Endothelial cell of umbilical vein (primary cell): ENCODE measurements at regions not wholly inside any gene's neighbourhood (a gene's known extent, or its start where the extent isn't known, plus 50 kb on each side); places are given as distances from the start of the nearest gene placed in this dataset.

Experiments used
- BruUV-seq: library from RNA; stranded (reverse); fragments of 400-500 nt; replicated peaks from 2 replicates; lab custom pipeline; 2021; lab: Mats Ljungman, UMichigan
- CTCF ChIA-PET: fragments of 300-600, 350-600 bp; sonication (Branson Sonifier 250); formaldehyde crosslinking; loops from one replicate; lab custom pipeline; 2021; ENCODE audit warnings: antibody characterized with exemption, inconsistent platforms; lab: Charles Lee
- POLR2A ChIA-PET: fragments of 300-600, 350-600 bp; sonication (Branson Sonifier 250); formaldehyde crosslinking; loops from one replicate; lab custom pipeline; 2021; ENCODE audit warnings: antibody characterized with exemption, inconsistent platforms; lab: Charles Lee
- DNase-seq: peaks from one replicate; pipeline ENCODE4 v3.0.0-alpha.2; 2011; ENCODE audit warnings: low read depth, low spot score
- FAIRE-seq: peaks from 2 replicates; lab custom pipeline; 2011; peaks lifted over from hg19 to GRCh38; lab: Jason Lieb, UNC
- H2AFZ ChIP-seq: 2 replicates; pipeline ENCODE4 v1.6.0; 2012; ENCODE audit warnings: low read depth, low read length, control low read depth, inconsistent platforms
- H3K27ac ChIP-seq: 2 replicates; pipeline ENCODE4 v1.5.1; 2011; ENCODE audit warnings: low read depth, mild to moderate bottlenecking, control low read depth, low read length, moderate library complexity; ENCODE audit not compliant: insufficient read depth
- H3K27me3 ChIP-seq, 2 experiments: 2 replicates each; pipeline versions ENCODE4 v1.6.0 to v1.6.1; 2011; ENCODE audit warnings: low read length in 2 of 2, mixed read lengths in 1 of 2; ENCODE audit not compliant: control insufficient read depth in 2 of 2, insufficient read depth in 2 of 2
- H3K36me3 ChIP-seq, 2 experiments: 2 replicates in 1 of 2; 3 replicates in 1 of 2; pipeline ENCODE4 v1.5.1; 2011; ENCODE audit warnings: low read length in 2 of 2, mild to moderate bottlenecking in 1 of 2, moderate library complexity in 1 of 2; ENCODE audit not compliant: control insufficient read depth in 2 of 2, insufficient read depth in 2 of 2; ENCODE audit errors: extremely low read depth in 1 of 2
- H3K4me1 ChIP-seq: 3 replicates; pipeline ENCODE4 v1.5.1; 2011; ENCODE audit warnings: mild to moderate bottlenecking, low read length; ENCODE audit not compliant: control insufficient read depth, insufficient read depth; ENCODE audit errors: extremely low read depth
- H3K4me2 ChIP-seq: 2 replicates; pipeline ENCODE4 v1.6.1; 2011; ENCODE audit warnings: low read length, control low read depth, mixed read lengths; ENCODE audit not compliant: insufficient read depth
- H3K4me3 ChIP-seq, 3 experiments: fragments of 200-600 bp in 1 of 3; sonication (generic), shearing (Covaris generic) in 1 of 3; replicated peaks in 1 of 3; 2 replicates each; pipeline ENCODE4 v1.5.1; 2011 to 2016; ENCODE audit warnings: control low read depth in 3 of 3, low read length in 3 of 3, mild to moderate bottlenecking in 2 of 3, inconsistent platforms in 1 of 3, low read depth in 1 of 3, moderate library complexity in 1 of 3; ENCODE audit not compliant: insufficient read depth in 1 of 3
- H3K79me2 ChIP-seq: 2 replicates; pipeline ENCODE4 v1.6.0; 2012; ENCODE audit warnings: low read length, inconsistent platforms; ENCODE audit not compliant: control insufficient read depth, insufficient read depth
- H3K9ac ChIP-seq: replicated peaks from 2 replicates; pipeline ENCODE3; 2011; ENCODE audit warnings: low read length, control low read depth; ENCODE audit not compliant: insufficient read depth; ENCODE audit errors: extremely low read depth
- H3K9me1 ChIP-seq: replicated peaks from 3 replicates; pipeline ENCODE4 v1.6.0; 2011; ENCODE audit warnings: mild to moderate bottlenecking, low read length; ENCODE audit not compliant: control insufficient read depth, insufficient read depth; ENCODE audit errors: extremely low read depth
- H3K9me3 ChIP-seq: replicated peaks from 2 replicates; pipeline ENCODE4 v1.5.1; 2012; ENCODE audit warnings: low read length, inconsistent platforms; ENCODE audit not compliant: control insufficient read depth, insufficient read depth
- H4K20me1 ChIP-seq: replicated peaks from 2 replicates; pipeline ENCODE3; 2011; ENCODE audit warnings: mild to moderate bottlenecking, low read length; ENCODE audit not compliant: control insufficient read depth, insufficient read depth; ENCODE audit errors: extremely low read depth
- EZH2 ChIP-seq: IDR thresholded peaks from 2 replicates; pipeline ENCODE4 v1.6.1; 2012; ENCODE audit warnings: borderline replicate concordance, low read depth, mild to moderate bottlenecking, moderate library complexity, low read length, inconsistent platforms; ENCODE audit not compliant: severe bottlenecking
- FOS ChIP-seq: IDR thresholded peaks from 2 replicates; pipeline ENCODE4 v1.6.1; 2011; ENCODE audit warnings: mild to moderate bottlenecking, low read length, moderate library complexity, borderline replicate concordance; ENCODE audit not compliant: insufficient read depth
- GATA2 ChIP-seq: IDR thresholded peaks from 2 replicates; pipeline ENCODE4 v1.7.0; 2011; ENCODE audit warnings: low read depth, mild to moderate bottlenecking, moderate library complexity, mixed read lengths, low read length; ENCODE audit not compliant: insufficient read length, insufficient read depth
- JUN ChIP-seq: IDR thresholded peaks from 2 replicates; pipeline ENCODE4 v1.6.1; 2011; ENCODE audit warnings: borderline replicate concordance, low read depth; ENCODE audit not compliant: insufficient read length, insufficient read depth
- POLR2A ChIP-seq: IDR thresholded peaks from 2 replicates; pipeline ENCODE4 v1.6.1; 2012; ENCODE audit warnings: low read depth, mild to moderate bottlenecking, control low read depth, low read length
- POLR2AphosphoS5 ChIP-seq: IDR thresholded peaks from 2 replicates; pipeline ENCODE4 v1.6.1; 2012; ENCODE audit warnings: low read depth, mild to moderate bottlenecking, control low read depth, low read length, moderate library complexity; ENCODE audit not compliant: insufficient read depth
- dilution Hi-C: fragments of 300-500 bp; cut with MboI; formaldehyde crosslinking; loops from one replicate; pipeline ENCODE4 v1.15.0; 2019; ENCODE audit warnings: low sequenced_read_pairs; ENCODE audit not compliant: extremely low pct_ligation_motif_present
- intact Hi-C: fragments of 100-400 bp; cut with micrococcal nuclease; formaldehyde crosslinking; loops from one replicate; pipeline ENCODE4 v1.10.0; 2022
- TF ChIP-seq, protein P1 (sequence below): IDR thresholded peaks from 2 replicates; pipeline ENCODE4 v1.6.1; 2011; ENCODE audit not compliant: insufficient read depth, insufficient read length
- TF ChIP-seq, protein P2 (sequence below), 2 donors: IDR thresholded peaks; 1 replicate in 1 of 2; 2 replicates in 1 of 2; pipeline ENCODE4 v1.5.1; 2011; ENCODE audit warnings: low read length in 2 of 2, mild to moderate bottlenecking in 2 of 2, moderate library complexity in 2 of 2, control low read depth in 1 of 2, inconsistent platforms in 1 of 2, low read depth in 1 of 2; ENCODE audit not compliant: insufficient read depth in 1 of 2; ENCODE audit errors: extremely low read depth in 1 of 2

DNA sequence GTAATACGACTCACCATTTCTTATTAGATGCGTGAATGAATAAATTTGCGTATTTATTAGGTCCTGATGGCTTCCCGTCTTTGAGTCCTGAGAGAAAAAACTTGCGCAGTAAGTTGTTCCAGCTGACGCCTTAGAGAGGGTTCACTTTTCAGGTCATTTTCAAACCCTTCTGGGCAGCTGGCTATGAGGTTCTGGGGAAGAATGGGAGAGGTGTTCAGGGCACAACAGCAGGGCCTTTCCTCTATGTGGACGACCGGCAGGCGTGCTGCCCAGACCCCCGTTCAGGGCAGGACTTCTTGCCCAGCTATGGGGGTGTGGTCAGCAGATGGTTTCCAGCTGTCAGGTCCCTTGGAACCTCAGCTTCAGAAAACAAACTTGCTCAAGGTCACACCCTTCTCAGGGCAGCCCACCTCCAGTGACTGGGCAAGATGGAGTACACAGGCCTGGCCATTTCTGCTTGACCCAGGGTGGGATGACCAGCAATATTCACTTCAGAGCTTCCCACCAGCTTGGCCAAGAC is 61.1 kb upstream of the TNP1 start:
- no peaks in the 10 kb centered on the region for H3K9me1 ChIP-seq
- no peaks in the 10 kb centered on the region for H3K9me3 ChIP-seq
- intact Hi-C loops, result no loop called here
- no peak overlapping the region for H3K4me3 ChIP-seq
- no peak overlapping the region for H2AFZ ChIP-seq
- H4K20me1 ChIP-seq, result no peaks in the 10 kb centered on the region
- no peak for TF ChIP-seq POLR2A
- no peak for TF ChIP-seq GATA2
- TF ChIP-seq, protein P1, sequence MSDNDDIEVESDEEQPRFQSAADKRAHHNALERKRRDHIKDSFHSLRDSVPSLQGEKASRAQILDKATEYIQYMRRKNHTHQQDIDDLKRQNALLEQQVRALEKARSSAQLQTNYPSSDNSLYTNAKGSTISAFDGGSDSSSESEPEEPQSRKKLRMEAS, result no peak
- TF ChIP-seq POLR2AphosphoS5, result no peak
- TF ChIP-seq, protein P2, sequence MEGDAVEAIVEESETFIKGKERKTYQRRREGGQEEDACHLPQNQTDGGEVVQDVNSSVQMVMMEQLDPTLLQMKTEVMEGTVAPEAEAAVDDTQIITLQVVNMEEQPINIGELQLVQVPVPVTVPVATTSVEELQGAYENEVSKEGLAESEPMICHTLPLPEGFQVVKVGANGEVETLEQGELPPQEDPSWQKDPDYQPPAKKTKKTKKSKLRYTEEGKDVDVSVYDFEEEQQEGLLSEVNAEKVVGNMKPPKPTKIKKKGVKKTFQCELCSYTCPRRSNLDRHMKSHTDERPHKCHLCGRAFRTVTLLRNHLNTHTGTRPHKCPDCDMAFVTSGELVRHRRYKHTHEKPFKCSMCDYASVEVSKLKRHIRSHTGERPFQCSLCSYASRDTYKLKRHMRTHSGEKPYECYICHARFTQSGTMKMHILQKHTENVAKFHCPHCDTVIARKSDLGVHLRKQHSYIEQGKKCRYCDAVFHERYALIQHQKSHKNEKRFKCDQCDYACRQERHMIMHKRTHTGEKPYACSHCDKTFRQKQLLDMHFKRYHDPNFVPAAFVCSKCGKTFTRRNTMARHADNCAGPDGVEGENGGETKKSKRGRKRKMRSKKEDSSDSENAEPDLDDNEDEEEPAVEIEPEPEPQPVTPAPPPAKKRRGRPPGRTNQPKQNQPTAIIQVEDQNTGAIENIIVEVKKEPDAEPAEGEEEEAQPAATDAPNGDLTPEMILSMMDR (IDR thresholded peaks at IDR 0.05; ENCODE audit: extremely low read depth in 1 of 2, insufficient read depth in 1 of 2, low read depth in 1 of 2, low read length in 2 of 2), result no peak
- no peak for TF ChIP-seq JUN
- no peak for TF ChIP-seq EZH2
- TF ChIP-seq FOS, result no peak
- FAIRE-seq (no peak), DNase-seq (no peak)
- H3K79me2 ChIP-seq, result no peaks in the 10 kb centered on the region
- no TSS peak for BruUV-seq
- dilution Hi-C loops, result no loop called here
- no peak overlapping the region for H3K4me2 ChIP-seq
- H3K4me1 ChIP-seq, result peaks cover 6% of the 10 kb centered on the region
- no peak overlapping the region for H3K9ac ChIP-seq
- ChIA-PET CTCF (no interaction called here), POLR2A (no interaction called here)
- no peaks in the 10 kb centered on the region for H3K36me3 ChIP-seq
- H3K27me3 ChIP-seq, result no peaks in the 10 kb centered on the region
- no peak overlapping the region for H3K27ac ChIP-seq
